ENCODE measurements at regions not wholly inside any gene's neighbourhood (a gene's known extent, or its start where the extent isn't known, plus 50 kb on each side); places are given as distances from the start of the nearest gene placed in this dataset.

DNA sequence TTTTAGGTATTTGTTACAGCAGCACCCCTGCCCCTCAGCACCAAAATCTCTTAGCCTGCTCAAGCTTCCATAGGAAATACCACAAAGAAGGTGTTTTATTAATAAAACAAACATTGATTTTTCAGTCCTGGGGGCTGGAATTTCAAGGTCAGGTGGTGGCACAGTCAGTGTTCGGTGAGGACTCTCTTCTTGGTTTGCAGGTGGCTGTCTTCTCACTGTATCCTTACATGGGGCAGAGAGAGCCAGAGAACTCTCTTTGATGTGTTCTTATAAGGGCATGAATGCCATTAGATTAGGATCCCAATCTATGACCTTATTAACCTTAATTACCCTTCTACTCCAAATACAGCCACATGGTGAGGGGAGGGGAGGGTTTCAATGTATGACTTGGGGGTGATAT is 112.3 kb upstream of the PFKP start:
- intact Hi-C loops (cut with micrococcal nuclease): no loop called here
- no peaks in the 10 kb centered on the region for H3K4me1 Mint-ChIP-seq (ENCODE audit: low read depth)
- no peaks in the 10 kb centered on the region for H3K36me3 Mint-ChIP-seq (ENCODE audit: low read depth)
- peaks cover 21% of the 10 kb centered on the region for H3K27me3 Mint-ChIP-seq
- peaks cover 9% of the 10 kb centered on the region for H3K9me3 Mint-ChIP-seq
- no peak overlapping the region for H3K27ac Mint-ChIP-seq
- no peak overlapping the region for H3K4me3 Mint-ChIP-seq

DNA sequence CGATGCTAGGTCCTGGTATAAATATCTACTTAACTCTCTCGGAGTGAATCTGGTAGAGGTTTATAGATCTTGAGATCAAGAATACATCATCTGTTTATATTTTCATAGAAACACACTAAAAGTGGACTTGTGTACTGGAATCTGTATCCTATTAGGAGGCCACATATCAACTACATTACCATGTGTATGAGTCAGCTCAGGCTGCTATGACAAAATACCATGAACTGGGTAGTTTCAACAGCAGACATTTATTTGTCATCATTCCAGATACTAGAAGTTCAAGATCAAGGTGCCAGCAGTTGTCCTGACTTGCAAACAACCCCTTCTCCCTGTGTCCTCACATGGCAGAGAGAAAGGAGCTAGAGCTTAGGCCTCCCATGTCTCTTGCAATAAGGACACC is 113.9 kb upstream of the PFKP start:
- H3K4me1 Mint-ChIP-seq (ENCODE audit: low read depth): peaks cover 5% of the 10 kb centered on the region
- peaks cover 9% of the 10 kb centered on the region for H3K9me3 Mint-ChIP-seq
- no peak overlapping the region for H3K27ac Mint-ChIP-seq
- H3K36me3 Mint-ChIP-seq (ENCODE audit: low read depth): no peaks in the 10 kb centered on the region
- H3K27me3 Mint-ChIP-seq: peaks cover 30% of the 10 kb centered on the region
- no peak overlapping the region for H3K4me3 Mint-ChIP-seq
- intact Hi-C loops (cut with micrococcal nuclease): no loop called here

DNA sequence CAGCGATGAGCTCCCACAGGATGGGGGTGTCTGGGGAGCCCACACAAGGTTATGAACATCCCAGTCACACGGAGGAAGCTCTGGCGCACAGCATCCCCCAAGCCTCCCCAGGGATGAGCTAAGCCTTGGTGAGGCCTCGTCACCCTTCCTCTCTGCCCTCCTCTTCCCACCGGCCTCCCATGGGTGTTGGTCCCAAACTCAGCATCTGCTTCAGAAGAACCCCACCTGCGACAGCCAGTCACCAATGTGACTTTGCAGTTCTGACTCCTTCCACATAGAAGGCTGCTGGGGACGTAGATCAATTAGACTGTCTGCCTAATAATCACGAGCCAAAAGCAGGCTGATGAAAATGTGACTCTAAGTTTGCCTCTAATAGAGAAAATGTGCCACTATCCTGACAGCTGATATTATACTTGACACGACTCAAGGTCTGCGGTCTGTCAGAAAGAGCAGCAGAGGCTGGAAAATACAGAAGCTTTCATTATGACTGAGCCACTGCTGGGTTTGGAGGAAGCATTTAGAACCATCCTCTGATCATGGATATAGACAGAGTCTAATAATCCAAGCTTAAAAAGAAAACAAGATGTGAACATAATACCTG is 116.0 kb upstream of the PFKP start:
- Mint-ChIP-seq H3K36me3 (ENCODE audit: low read depth) (no peaks in the 10 kb centered on the region), H3K27me3 (peaks cover 35% of the 10 kb centered on the region), H3K4me1 (ENCODE audit: low read depth) (peaks cover 5% of the 10 kb centered on the region), H3K4me3 (no peak overlapping the region), H3K9me3 (peaks cover 7% of the 10 kb centered on the region), H3K27ac (no peak overlapping the region)
- intact Hi-C loops (cut with micrococcal nuclease): no loop called here

DNA sequence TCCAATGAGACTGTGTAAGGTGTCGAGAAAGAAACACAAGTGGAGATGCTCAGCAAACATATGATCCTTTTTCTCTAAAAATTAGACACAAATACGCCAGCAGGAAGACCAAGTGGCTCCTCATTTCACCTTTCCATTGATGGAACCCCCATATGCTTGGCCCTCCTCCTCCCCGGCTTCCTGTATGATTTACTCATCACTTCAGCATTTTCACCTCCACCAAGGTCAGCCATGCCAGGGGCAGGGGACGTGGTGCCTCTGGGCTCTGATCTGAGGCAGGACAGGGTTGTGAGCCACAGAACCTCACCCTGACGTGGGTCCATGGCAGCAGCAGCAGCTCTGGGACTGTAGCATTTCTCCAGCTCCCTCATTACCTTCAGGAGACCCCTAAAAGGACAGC is 116.8 kb upstream of the PFKP start:
- no peak overlapping the region for H3K27ac Mint-ChIP-seq
- no peaks in the 10 kb centered on the region for H3K9me3 Mint-ChIP-seq
- H3K36me3 Mint-ChIP-seq (ENCODE audit: low read depth): no peaks in the 10 kb centered on the region
- peaks cover 7% of the 10 kb centered on the region for H3K4me1 Mint-ChIP-seq (ENCODE audit: low read depth)
- H3K27me3 Mint-ChIP-seq: peaks cover 35% of the 10 kb centered on the region
- H3K4me3 Mint-ChIP-seq: no peak overlapping the region
- intact Hi-C loops (cut with micrococcal nuclease): no loop called here

DNA sequence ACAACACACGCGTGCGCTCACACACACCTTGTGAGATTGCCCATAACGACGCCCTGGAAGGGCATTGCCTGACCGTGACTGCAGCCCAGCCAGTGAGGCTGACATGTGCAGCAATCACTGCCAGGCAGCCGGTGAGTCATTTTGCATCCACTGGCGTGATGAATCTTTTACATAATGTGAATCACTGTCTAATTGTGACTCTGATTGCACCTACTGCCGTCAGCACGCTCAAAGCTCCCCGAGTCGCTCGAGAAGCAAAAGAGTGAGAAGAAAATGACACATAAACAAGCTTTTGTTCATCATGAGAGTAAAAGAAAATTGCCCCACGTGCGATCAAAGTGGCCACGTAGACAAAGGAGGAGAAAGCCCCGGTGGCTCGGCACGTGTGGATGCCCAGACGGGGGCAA is 117.4 kb upstream of the PFKP start:
- Mint-ChIP-seq H3K27ac (no peak overlapping the region), H3K36me3 (ENCODE audit: low read depth) (no peaks in the 10 kb centered on the region), H3K4me3 (no peak overlapping the region), H3K4me1 (ENCODE audit: low read depth) (peaks cover 13% of the 10 kb centered on the region), H3K9me3 (no peaks in the 10 kb centered on the region), H3K27me3 (peaks cover 38% of the 10 kb centered on the region)
- intact Hi-C loops (cut with micrococcal nuclease): no loop called here

DNA sequence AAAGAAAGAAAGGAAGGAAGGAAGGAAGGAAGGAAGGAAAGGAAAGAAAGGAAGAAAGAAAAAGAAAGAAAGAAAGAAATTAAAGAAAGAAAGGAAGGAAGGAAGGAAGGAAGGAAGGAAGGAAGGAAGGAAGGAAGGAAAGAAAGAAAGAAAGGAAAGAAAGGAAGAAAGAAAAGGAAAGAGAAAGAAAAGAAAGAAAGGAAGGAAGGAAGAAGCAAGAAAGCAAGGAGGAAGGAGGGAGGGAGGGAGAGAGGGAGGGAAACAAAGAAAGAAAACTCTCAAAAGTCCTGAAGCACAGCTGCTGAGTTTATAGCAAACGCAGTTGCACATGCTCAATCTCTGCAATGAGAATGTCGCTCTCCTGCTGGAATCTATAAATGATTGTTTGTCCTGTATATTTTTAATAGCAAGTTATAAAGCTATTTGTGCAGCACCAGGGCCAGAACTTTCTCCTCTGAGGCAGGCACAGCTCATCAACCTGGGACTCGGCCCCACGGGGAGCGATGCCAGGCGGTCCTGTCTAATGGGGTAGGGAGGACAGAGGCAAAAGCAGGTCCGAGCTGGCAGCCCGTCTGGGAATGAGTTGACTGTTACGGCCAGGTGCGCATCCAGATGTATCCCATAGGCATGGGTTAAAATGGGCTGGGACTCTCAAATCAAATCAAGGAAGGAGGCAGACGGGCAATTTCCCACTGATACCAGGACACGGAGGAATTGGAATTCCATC is 118.0 kb upstream of the PFKP start:
- intact Hi-C loops (cut with micrococcal nuclease): no loop called here
- Mint-ChIP-seq H3K4me1 (ENCODE audit: low read depth) (peaks cover 19% of the 10 kb centered on the region), H3K27ac (peak overlapping the region; percentile 47), H3K9me3 (no peaks in the 10 kb centered on the region), H3K27me3 (peaks cover 34% of the 10 kb centered on the region), H3K4me3 (no peak overlapping the region), H3K36me3 (ENCODE audit: low read depth) (no peaks in the 10 kb centered on the region)

DNA sequence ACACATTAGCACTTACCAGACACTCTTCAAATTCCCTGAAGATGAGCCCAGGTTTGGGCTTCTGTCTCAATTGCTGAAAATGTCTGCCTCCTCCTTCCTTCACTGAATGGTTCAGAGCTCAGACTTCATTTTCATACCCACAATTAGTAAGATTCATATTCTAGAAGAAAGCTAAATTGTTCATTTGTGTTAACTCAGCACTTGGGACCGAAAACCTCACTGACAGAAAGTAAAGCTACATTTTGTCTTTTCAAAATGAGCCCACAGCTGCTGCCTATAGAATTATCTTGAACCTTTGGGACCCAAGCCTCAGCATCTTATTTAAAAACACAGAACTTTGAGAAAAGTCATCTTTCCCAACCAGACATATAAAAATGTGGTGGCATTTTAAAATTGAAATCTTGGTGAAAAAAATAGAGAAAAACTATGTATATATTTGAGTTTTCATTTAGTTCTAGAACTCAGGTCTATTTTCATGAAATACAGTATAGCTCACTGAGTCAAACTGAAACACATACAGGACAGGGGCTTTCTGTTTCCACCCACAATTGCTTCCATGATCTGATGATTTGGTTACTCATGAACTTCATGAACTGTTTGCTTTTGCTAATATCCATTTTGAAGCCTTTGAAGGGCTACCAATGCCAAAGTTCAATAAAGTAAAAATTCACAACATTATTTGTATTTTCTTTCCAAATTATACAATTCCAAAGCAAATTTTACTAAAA is 119.1 kb upstream of the PFKP start:
- intact Hi-C loops (cut with micrococcal nuclease): no loop called here
- Mint-ChIP-seq H3K27me3 (peaks cover 29% of the 10 kb centered on the region), H3K9me3 (no peaks in the 10 kb centered on the region), H3K4me3 (no peak overlapping the region), H3K4me1 (ENCODE audit: low read depth) (peaks cover 22% of the 10 kb centered on the region), H3K36me3 (ENCODE audit: low read depth) (no peaks in the 10 kb centered on the region), H3K27ac (peak overlapping the region; percentile 47)

DNA sequence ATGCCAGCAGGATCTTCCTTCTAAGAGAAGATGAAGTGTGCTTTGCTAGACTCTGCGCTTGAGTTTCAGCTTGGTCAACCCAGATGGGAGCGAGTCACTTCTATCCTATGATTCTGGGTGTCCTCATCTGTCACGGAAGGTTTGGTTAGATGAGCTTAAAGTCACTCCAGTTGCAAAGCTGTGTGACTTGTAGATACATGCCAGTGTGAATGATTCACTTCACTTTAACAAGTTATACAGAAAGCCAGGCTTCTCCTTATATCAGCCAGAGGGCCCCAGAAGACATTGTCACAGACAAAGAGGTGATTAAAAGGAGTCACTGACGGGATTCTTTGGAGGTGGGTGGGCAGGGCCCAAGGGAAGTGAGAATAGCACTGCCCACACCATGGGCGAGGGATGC is 122.6 kb upstream of the PFKP start:
- H3K9me3 Mint-ChIP-seq: no peaks in the 10 kb centered on the region
- no peaks in the 10 kb centered on the region for H3K36me3 Mint-ChIP-seq (ENCODE audit: low read depth)
- peak overlapping the region; percentile 65 for H3K27ac Mint-ChIP-seq
- H3K27me3 Mint-ChIP-seq: peaks cover 25% of the 10 kb centered on the region
- H3K4me1 Mint-ChIP-seq (ENCODE audit: low read depth): peaks cover 41% of the 10 kb centered on the region
- no peak overlapping the region for H3K4me3 Mint-ChIP-seq
- intact Hi-C loops (cut with micrococcal nuclease): no loop called here

DNA sequence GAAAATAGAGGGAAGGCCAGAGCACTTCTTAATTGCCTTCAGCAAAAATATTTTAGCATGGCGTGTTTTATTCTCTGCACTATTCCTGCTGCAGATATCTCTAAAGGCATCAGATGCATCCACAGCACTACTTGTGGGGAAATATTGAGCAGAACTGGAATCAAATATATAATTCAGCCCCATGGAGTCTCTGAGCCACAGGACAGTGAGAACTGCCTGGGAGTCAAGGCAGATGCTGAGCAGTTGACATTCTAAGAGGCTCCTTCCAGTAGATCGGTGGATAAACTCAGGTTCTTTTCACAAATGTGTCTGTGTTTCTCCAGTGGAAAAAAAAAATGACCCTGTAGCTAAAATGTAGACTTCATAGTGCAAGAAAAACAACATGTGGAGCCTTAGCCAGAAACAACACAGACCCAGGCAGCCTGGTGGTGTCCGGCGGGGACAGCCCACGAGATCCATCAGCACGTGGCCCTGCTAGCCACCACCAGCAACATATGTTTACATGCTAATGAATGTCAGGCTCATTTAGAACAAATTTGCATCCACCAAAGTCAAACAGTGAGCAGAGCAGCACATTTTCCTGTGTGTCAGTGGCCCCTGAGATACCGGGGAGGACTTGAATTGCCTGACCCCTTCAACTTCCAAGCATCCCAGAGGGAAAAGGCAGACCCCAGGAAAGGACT is 123.3 kb upstream of the PFKP start:
- intact Hi-C loops (cut with micrococcal nuclease): no loop called here
- peak overlapping the region; percentile 65 for H3K27ac Mint-ChIP-seq
- peaks cover 46% of the 10 kb centered on the region for H3K4me1 Mint-ChIP-seq (ENCODE audit: low read depth)
- no peaks in the 10 kb centered on the region for H3K9me3 Mint-ChIP-seq
- H3K27me3 Mint-ChIP-seq: peaks cover 24% of the 10 kb centered on the region
- H3K36me3 Mint-ChIP-seq (ENCODE audit: low read depth): no peaks in the 10 kb centered on the region
- H3K4me3 Mint-ChIP-seq: no peak overlapping the region

DNA sequence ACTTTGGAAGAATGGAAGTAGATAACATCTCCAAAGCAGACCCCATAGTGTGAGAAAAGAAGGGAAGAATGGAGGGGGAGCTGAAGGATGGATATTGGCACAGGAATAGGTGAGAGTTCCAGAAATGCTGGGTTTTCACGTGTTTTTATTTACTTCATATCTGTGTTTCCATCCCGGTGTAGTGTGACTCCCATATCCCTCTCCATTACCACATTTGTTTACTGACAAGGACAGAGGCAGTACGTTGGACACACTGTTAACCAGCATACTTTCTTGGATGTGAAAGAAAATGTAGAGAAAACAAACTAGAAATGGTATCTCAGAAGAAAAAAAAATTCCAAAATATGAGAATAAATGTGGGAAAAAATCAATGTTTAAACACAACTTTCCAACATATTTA is 124.4 kb upstream of the PFKP start:
- peaks cover 33% of the 10 kb centered on the region for H3K27me3 Mint-ChIP-seq
- H3K36me3 Mint-ChIP-seq (ENCODE audit: low read depth): no peaks in the 10 kb centered on the region
- H3K4me1 Mint-ChIP-seq (ENCODE audit: low read depth): peaks cover 49% of the 10 kb centered on the region
- no peak overlapping the region for H3K4me3 Mint-ChIP-seq
- no peak overlapping the region for H3K27ac Mint-ChIP-seq
- H3K9me3 Mint-ChIP-seq: no peaks in the 10 kb centered on the region
- intact Hi-C loops (cut with micrococcal nuclease): no loop called here

DNA sequence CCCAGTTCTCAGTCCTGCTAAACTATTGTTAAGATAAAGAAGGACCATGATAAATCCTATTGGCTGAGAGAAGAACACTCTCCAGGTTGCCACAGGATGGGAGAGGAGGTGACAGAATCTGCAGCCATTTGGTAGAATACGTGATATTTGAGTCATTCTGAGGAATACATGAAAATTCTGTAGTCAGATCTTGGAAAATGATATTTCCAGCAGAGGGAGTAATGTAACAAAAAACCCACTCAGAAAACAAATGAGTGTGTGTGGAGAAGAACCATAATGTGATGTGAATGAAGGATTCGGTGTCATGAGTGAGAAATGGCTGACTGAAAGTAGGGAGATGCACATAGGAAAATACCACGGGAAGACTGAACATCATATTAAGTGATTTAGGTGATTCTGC is 128.5 kb upstream of the PFKP start:
- H3K9me3 Mint-ChIP-seq: no peaks in the 10 kb centered on the region
- H3K4me3 Mint-ChIP-seq: no peak overlapping the region
- peaks cover 51% of the 10 kb centered on the region for H3K4me1 Mint-ChIP-seq (ENCODE audit: low read depth)
- peaks cover 46% of the 10 kb centered on the region for H3K27me3 Mint-ChIP-seq
- H3K27ac Mint-ChIP-seq: no peak overlapping the region
- no peaks in the 10 kb centered on the region for H3K36me3 Mint-ChIP-seq (ENCODE audit: low read depth)
- intact Hi-C loops (cut with micrococcal nuclease): no loop called here

DNA sequence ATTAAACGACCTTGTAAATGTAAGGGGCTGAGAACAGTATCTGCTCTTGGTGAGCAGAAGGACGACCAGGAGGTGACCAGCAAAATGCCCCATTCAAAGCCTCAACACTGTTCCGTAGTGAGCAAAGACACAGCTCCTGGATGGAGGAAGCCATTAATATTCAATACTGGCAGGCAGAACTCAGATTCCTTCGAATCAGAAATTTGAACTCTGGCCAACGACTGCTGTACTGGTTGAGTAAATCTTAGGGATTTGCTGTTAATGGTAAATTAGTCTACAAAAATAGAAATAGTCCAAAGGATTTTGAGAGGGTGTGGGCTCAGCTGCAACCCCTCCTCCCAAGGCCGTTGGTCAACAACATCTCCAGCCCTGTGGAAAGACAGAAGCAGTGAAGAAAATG is 130.5 kb upstream of the PFKP start:
- Mint-ChIP-seq H3K9me3 (no peaks in the 10 kb centered on the region), H3K27me3 (peaks cover 43% of the 10 kb centered on the region), H3K36me3 (ENCODE audit: low read depth) (no peaks in the 10 kb centered on the region), H3K4me1 (ENCODE audit: low read depth) (peaks cover 50% of the 10 kb centered on the region), H3K27ac (no peak overlapping the region), H3K4me3 (no peak overlapping the region)
- intact Hi-C loops (cut with micrococcal nuclease): no loop called here

DNA sequence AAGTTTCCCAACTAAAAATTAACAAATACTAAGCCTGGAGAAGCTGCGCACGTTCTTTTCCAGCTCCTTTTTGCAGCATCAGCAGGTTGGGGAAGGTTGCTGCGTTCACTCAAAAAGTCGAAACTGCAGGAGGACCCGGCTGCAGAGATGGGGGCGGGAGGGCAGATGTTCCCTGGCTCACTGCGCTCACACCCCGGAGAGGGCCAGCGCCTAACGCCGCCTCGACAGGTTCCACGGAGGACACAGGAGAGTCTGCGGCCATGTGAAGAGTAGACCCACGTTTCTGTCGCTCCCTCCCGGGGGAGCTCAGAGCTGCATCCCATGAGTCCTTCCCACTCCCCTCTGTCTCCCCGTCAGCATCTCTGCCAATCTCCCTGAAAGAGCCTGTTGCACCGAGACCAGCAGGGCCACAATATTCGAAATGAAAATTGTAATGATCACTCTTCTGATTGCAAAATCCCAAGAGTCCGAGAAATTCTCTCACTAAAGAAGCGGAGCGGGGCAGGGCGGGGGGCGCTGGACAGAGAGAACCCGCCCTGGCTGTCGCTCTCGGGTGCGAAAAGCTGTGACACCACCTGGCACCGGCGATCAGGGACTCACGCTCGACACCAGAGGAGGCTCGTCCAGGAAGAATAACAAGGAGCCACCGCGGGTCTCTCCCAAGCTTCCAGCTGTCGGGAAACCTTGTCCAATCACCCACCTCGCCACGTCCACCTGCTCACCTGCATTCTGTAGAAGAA is 131.5 kb upstream of the PFKP start:
- Mint-ChIP-seq H3K27ac (peak overlapping the region; percentile 53), H3K36me3 (ENCODE audit: low read depth) (no peaks in the 10 kb centered on the region), H3K4me1 (ENCODE audit: low read depth) (peaks cover 42% of the 10 kb centered on the region), H3K4me3 (no peak overlapping the region), H3K9me3 (no peaks in the 10 kb centered on the region), H3K27me3 (peaks cover 39% of the 10 kb centered on the region)
- intact Hi-C loops (cut with micrococcal nuclease): no loop called here

Data from dendritic cell treated with granulocyte-macrophage colony-stimulating factor and Interleukin-4, amounts not matched to agents 40 ng/mL and 50 ng/mL, for 4 days (primary cell).